Loucy (cell line): ENCODE measurements at regions not wholly inside any gene's neighbourhood (a gene's known extent, or its start where the extent isn't known, plus 50 kb on each side); places are given as distances from the start of the nearest gene placed in this dataset.

Experiments used
- H2AFZ ChIP-seq: fragments of 200-600 bp; sonication (generic); 2 replicates; pipeline ENCODE4 v1.6.0; 2016; ENCODE audit warnings: antibody characterized with exemption, mild to moderate bottlenecking, low read length, moderate library complexity
- H3F3A ChIP-seq: fragments of 200-600 bp; 2 replicates; pipeline ENCODE4 v1.6.0; 2016; ENCODE audit warnings: antibody characterized with exemption, low read depth, mild to moderate bottlenecking
- H3K27me3 ChIP-seq: fragments of 200-600 bp; sonication (generic); 2 replicates; pipeline ENCODE4 v1.6.1; 2014; ENCODE audit warnings: low read length, mild to moderate bottlenecking; ENCODE audit not compliant: insufficient read depth, poor library complexity, severe bottlenecking
- H3K36me3 ChIP-seq: fragments of 200-600 bp; sonication (generic); 2 replicates; pipeline ENCODE4 v1.6.1; 2016; ENCODE audit warnings: low read length; ENCODE audit not compliant: insufficient read depth
- H3K4me1 ChIP-seq: fragments of 200-600 bp; sonication (generic); 2 replicates; pipeline ENCODE4 v1.5.1; 2014; ENCODE audit warnings: low read length, mild to moderate bottlenecking; ENCODE audit not compliant: insufficient read depth, poor library complexity, severe bottlenecking
- H3K4me2 ChIP-seq: fragments of 200-600 bp; sonication (generic); 2 replicates; pipeline ENCODE4 v1.6.0; 2014; ENCODE audit warnings: antibody characterized with exemption, low read length, low read depth, mild to moderate bottlenecking; ENCODE audit not compliant: poor library complexity, severe bottlenecking
- H3K4me3 ChIP-seq: fragments of 200-600 bp; sonication (generic); 2 replicates; pipeline ENCODE4 v1.5.1; 2014; ENCODE audit warnings: low read length, mild to moderate bottlenecking, mixed read lengths; ENCODE audit not compliant: poor library complexity, severe bottlenecking
- H3K79me2 ChIP-seq: fragments of 200-600 bp; sonication (generic); 2 replicates; pipeline ENCODE4 v1.6.1; 2014; ENCODE audit warnings: low read length; ENCODE audit not compliant: insufficient read depth
- H3K9ac ChIP-seq: fragments of 200-600 bp; sonication (generic); 2 replicates; pipeline ENCODE4 v1.6.0; 2014; ENCODE audit warnings: mild to moderate bottlenecking, low read depth, low read length, moderate library complexity; ENCODE audit not compliant: poor library complexity, severe bottlenecking
- H3K9me2 ChIP-seq: fragments of 200-600 bp; sonication (generic); replicated peaks from 2 replicates; pipeline ENCODE4 v1.6.1; 2016; ENCODE audit warnings: low read depth, low read length, mixed read lengths
- H3K9me3 ChIP-seq: fragments of 200-600 bp; sonication (generic); 2 replicates; pipeline ENCODE4 v1.6.1; 2014; ENCODE audit warnings: mild to moderate bottlenecking, antibody characterized with exemption, low read length, low read depth; ENCODE audit not compliant: insufficient read depth
- H4K20me1 ChIP-seq: fragments of 200-600 bp; sonication (generic); 2 replicates; pipeline ENCODE4 v1.6.0; 2014; ENCODE audit warnings: antibody characterized with exemption, low read length, mild to moderate bottlenecking; ENCODE audit not compliant: insufficient read depth, poor library complexity, severe bottlenecking
- CTCF ChIP-seq: fragments of 200-600 bp; sonication (generic); conservative IDR thresholded peaks from 2 replicates; pipeline ENCODE4 v1.5.1; 2014; ENCODE audit warnings: mild to moderate bottlenecking, antibody characterized with exemption, low read length
- EZH2phosphoT487 ChIP-seq: fragments of 200-600 bp; IDR thresholded peaks from 2 replicates; pipeline ENCODE4 v1.6.1; 2018; ENCODE audit warnings: antibody characterized with exemption, mild to moderate bottlenecking, moderate library complexity, borderline replicate concordance

DNA sequence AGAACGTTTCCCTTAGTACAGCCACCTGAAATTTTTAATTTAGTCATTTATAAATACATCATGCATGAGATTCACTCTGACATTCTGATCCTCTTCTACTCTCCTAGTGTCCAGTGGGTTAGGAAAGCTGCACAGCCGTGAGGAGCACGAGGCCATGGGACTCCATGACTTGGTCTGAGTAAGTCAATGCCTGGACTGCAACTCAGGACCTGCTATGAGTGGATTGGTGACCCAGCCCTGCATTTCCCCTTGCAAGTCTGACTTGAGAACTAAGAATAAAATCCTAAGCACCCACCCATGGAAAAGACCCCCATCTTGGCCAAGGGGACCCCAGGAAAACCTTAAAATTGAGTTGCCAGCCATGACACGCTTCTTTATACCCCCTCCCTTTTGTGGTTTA is 237.6 kb upstream of the HDAC4 start:
- Histone ChIP-seq H3K36me3 (no peaks in the 10 kb centered on the region), H3K9me3 (peaks cover 11% of the 10 kb centered on the region; the same call in 1 of the 2 replicates), H3K4me3 (no peak overlapping the region), H3K9me2 (no peaks in the 10 kb centered on the region), H3K27me3 (no peaks in the 10 kb centered on the region), H3F3A (no peaks in the 10 kb centered on the region), H3K9ac (no peak overlapping the region), H3K4me2 (no peak overlapping the region), H2AFZ (no peak overlapping the region), H3K4me1 (no peaks in the 10 kb centered on the region), H3K79me2 (no peaks in the 10 kb centered on the region), H4K20me1 (no peaks in the 10 kb centered on the region)
- TF ChIP-seq EZH2phosphoT487 (no peak), CTCF (no peak)

DNA sequence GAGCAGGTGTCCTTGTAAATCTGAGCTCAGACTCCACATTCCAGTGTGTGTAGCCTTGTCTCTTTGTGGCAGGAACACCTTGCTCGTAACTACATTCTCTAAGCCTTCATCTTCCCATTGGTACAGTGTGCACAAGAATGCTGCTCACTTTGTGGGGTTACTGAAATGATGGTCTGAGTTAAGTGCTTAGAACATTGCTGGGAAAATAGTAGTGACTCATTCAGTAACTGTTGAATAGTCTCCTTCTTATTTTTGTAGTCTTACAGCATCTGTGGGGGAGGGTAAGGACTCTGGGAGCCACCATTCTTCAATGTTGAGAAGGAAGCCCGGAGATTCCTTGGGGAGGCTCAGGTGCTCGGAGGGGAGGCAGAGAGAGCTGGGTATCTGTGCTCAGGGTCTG is 236.0 kb upstream of the HDAC4 start:
- no peak overlapping the region for H3K9ac ChIP-seq
- peaks cover 11% of the 10 kb centered on the region; the same call in 1 of the 2 replicates for H3K9me3 ChIP-seq
- H3K79me2 ChIP-seq: no peaks in the 10 kb centered on the region
- H3K4me1 ChIP-seq: no peaks in the 10 kb centered on the region
- H3K27me3 ChIP-seq: no peaks in the 10 kb centered on the region
- H4K20me1 ChIP-seq: no peaks in the 10 kb centered on the region
- no peak overlapping the region for H3K4me3 ChIP-seq
- H3K36me3 ChIP-seq: no peaks in the 10 kb centered on the region
- no peak overlapping the region for H3K4me2 ChIP-seq
- no peak for TF ChIP-seq EZH2phosphoT487
- no peak for TF ChIP-seq CTCF
- H3F3A ChIP-seq: no peaks in the 10 kb centered on the region
- H2AFZ ChIP-seq: no peak overlapping the region
- H3K9me2 ChIP-seq: no peaks in the 10 kb centered on the region

GRCh38 chr2:239634769-239635168 is 233.9 kb upstream of the HDAC4 start:
- Histone ChIP-seq H3K9me2 (no peaks in the 10 kb centered on the region), H3F3A (no peaks in the 10 kb centered on the region), H3K27me3 (no peaks in the 10 kb centered on the region), H3K9ac (no peak overlapping the region), H4K20me1 (no peaks in the 10 kb centered on the region), H3K4me3 (no peak overlapping the region), H3K4me1 (no peaks in the 10 kb centered on the region), H2AFZ (no peak overlapping the region), H3K36me3 (no peaks in the 10 kb centered on the region), H3K4me2 (no peak overlapping the region), H3K79me2 (no peaks in the 10 kb centered on the region), H3K9me3 (peaks cover 11% of the 10 kb centered on the region; the same call in 1 of the 2 replicates)
- no peak for TF ChIP-seq CTCF
- no peak for TF ChIP-seq EZH2phosphoT487
